Esophagus squamous epithelium (tissue), 4 donors: ENCODE measurements at regions not wholly inside any gene's neighbourhood (a gene's known extent, or its start where the extent isn't known, plus 50 kb on each side); places are given as distances from the start of the nearest gene placed in this dataset.

ENCODE experiments used
- POLR2A ChIP-seq, 4 donors: fragments of 450-650 bp; IDR thresholded peaks; one replicate each; pipeline ENCODE4 v1.6.1; 2017; ENCODE audit warnings: antibody characterized with exemption in 4 of 4, mild to moderate bottlenecking in 4 of 4, moderate library complexity in 3 of 4
- TF ChIP-seq, protein P1 (sequence below), 6 experiments: fragments of 450-650 bp in 4 of 6; fragments of 200-600 bp in 2 of 6; sonication (generic) in 2 of 6; IDR thresholded peaks; one replicate each; pipeline ENCODE4 v1.5.1; 2016 to 2019; ENCODE audit warnings: antibody characterized with exemption in 6 of 6, mild to moderate bottlenecking in 4 of 6, moderate library complexity in 4 of 6

DNA sequence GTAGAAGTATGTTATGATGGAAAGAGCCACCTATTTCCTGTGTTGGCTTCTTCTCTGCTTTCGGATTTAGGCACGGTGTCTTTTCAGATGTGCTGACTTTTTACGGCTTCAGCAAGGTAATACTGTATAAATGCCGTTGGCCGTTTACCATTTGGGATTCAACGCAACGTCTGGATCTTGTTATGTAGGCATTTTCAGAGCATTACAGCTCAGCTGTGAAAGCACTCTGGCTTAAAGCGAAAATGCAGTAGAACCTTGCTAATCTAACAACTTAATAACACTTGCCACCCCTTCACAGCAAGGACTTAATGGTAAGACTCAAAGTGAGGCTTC, 229.9 kb downstream of the EFCAB11 start:
- TF ChIP-seq, protein P1, sequence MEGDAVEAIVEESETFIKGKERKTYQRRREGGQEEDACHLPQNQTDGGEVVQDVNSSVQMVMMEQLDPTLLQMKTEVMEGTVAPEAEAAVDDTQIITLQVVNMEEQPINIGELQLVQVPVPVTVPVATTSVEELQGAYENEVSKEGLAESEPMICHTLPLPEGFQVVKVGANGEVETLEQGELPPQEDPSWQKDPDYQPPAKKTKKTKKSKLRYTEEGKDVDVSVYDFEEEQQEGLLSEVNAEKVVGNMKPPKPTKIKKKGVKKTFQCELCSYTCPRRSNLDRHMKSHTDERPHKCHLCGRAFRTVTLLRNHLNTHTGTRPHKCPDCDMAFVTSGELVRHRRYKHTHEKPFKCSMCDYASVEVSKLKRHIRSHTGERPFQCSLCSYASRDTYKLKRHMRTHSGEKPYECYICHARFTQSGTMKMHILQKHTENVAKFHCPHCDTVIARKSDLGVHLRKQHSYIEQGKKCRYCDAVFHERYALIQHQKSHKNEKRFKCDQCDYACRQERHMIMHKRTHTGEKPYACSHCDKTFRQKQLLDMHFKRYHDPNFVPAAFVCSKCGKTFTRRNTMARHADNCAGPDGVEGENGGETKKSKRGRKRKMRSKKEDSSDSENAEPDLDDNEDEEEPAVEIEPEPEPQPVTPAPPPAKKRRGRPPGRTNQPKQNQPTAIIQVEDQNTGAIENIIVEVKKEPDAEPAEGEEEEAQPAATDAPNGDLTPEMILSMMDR (IDR thresholded peaks at IDR 0.05), result no peak
- no peak for TF ChIP-seq POLR2A (IDR thresholded peaks at IDR 0.05)
